Breast epithelium (tissue), 4 donors: ENCODE measurements at regions not wholly inside any gene's neighbourhood (a gene's known extent, or its start where the extent isn't known, plus 50 kb on each side); places are given as distances from the start of the nearest gene placed in this dataset.

Source experiments
- DNase-seq, 2 donors: peaks; one replicate each; pipeline ENCODE4 v3.0.0-alpha.2; 2019; ENCODE audit warnings: low spot score in 2 of 2
- H3K27ac ChIP-seq, 2 donors: fragments of 200-600 bp; sonication (generic) in 1 of 2; one replicate each; pipeline ENCODE4 v1.5.1; 2016 to 2019; ENCODE audit warnings: mild to moderate bottlenecking in 1 of 2
- H3K27me3 ChIP-seq, 2 donors: fragments of 200-600 bp; sonication (generic) in 1 of 2; one replicate each; pipeline versions ENCODE4 v1.5.1 to v1.6.0; 2017 to 2019; ENCODE audit warnings: control low read depth in 1 of 2, mild to moderate bottlenecking in 1 of 2
- H3K36me3 ChIP-seq: fragments of 200-600 bp; one replicate; pipeline ENCODE4 v1.5.1; 2019
- H3K4me1 ChIP-seq, 2 donors: fragments of 200-600 bp; sonication (generic); one replicate each; pipeline ENCODE4 v1.5.1; 2016 to 2019; ENCODE audit warnings: control low read depth in 1 of 2
- H3K4me3 ChIP-seq, 3 donors: fragments of 200-600 bp; sonication (generic); 1 replicate in 2 of 3; 2 replicates in 1 of 3; pipeline ENCODE4 v1.5.1; 2016 to 2019; ENCODE audit warnings: mild to moderate bottlenecking in 3 of 3, moderate library complexity in 2 of 3
- H3K9me3 ChIP-seq, 2 donors: fragments of 200-600 bp; sonication (generic) in 1 of 2; one replicate each; pipeline ENCODE4 v1.5.1; 2016 to 2019; ENCODE audit warnings: control low read depth in 1 of 2
- CTCF ChIP-seq, 3 donors: fragments of 450-650 bp; IDR thresholded peaks; one replicate each; pipeline ENCODE4 v1.5.1; 2016 to 2017; ENCODE audit warnings: antibody characterized with exemption in 3 of 3, mild to moderate bottlenecking in 3 of 3, moderate library complexity in 3 of 3
- POLR2A ChIP-seq: fragments of 450-650 bp; IDR thresholded peaks from one replicate; pipeline ENCODE4 v1.6.1; 2016; ENCODE audit warnings: antibody characterized with exemption, mild to moderate bottlenecking, moderate library complexity
- POLR2AphosphoS5 ChIP-seq, 3 donors: sonication (generic); formaldehyde crosslinking; IDR thresholded peaks; one replicate each; pipeline ENCODE4 v1.6.1; 2017; ENCODE audit warnings: antibody characterized with exemption in 3 of 3
- intact Hi-C: fragments of 100-400 bp; cut with DNase I; formaldehyde crosslinking; loops from one replicate; pipeline ENCODE4 v1.15.1; 2023; ENCODE audit warnings: low total_unique reads

- TF ChIP-seq POLR2A (no peak), CTCF (IDR thresholded peaks at IDR 0.05) (no peak), POLR2AphosphoS5 (IDR thresholded peaks at IDR 0.05) (no peak)
- intact Hi-C loops = loop anchor here (10.0 kb wide), 1 partner anchor 252 kb away; no protein-coding TSS in a partner anchor
- Histone ChIP-seq H3K27ac (no peak overlapping the region), H3K4me1 (no peaks in the 10 kb centered on the region), H3K27me3 (no peaks in the 10 kb centered on the region), H3K9me3 (no peaks in the 10 kb centered on the region), H3K36me3 (no peaks in the 10 kb centered on the region), H3K4me3 (no peak overlapping the region)
- DNase-seq = no peak
Measured at GRCh38 chr11:70736461-70736860, 338.1 kb downstream of the CTTN start.

- no peak for DNase-seq
- Histone ChIP-seq H3K4me3 (no peak overlapping the region), H3K27ac (no peak overlapping the region), H3K9me3 (no peaks in the 10 kb centered on the region), H3K36me3 (no peaks in the 10 kb centered on the region), H3K4me1 (no peaks in the 10 kb centered on the region), H3K27me3 (no peaks in the 10 kb centered on the region)
- no peak for TF ChIP-seq POLR2A
- TF ChIP-seq POLR2AphosphoS5 (IDR thresholded peaks at IDR 0.05) = no peak
- no peak for TF ChIP-seq CTCF (IDR thresholded peaks at IDR 0.05)
- intact Hi-C loops = loop anchor here (10.0 kb wide), 1 partner anchor 252 kb away; no protein-coding TSS in a partner anchor
Measured at GRCh38 chr11:70736937-70737640, 338.8 kb downstream of the CTTN start.

- TF ChIP-seq CTCF (IDR thresholded peaks at IDR 0.05) = no peak
- no peak for TF ChIP-seq POLR2A
- no peak for TF ChIP-seq POLR2AphosphoS5 (IDR thresholded peaks at IDR 0.05)
Measured at GRCh38 chr11:70737816-70738630, 339.7 kb downstream of the CTTN start.

GRCh38 chr11:70738661-70739060 lies 340.3 kb downstream of the CTTN start:
- Histone ChIP-seq H3K27me3 (no peaks in the 10 kb centered on the region), H3K27ac (no peak overlapping the region), H3K4me1 (no peaks in the 10 kb centered on the region), H3K9me3 (no peaks in the 10 kb centered on the region), H3K4me3 (no peak overlapping the region), H3K36me3 (no peaks in the 10 kb centered on the region)
- intact Hi-C loops = loop anchor here (10.0 kb wide), 1 partner anchor 254 kb away; no protein-coding TSS in a partner anchor
- TF ChIP-seq CTCF (IDR thresholded peaks at IDR 0.05) (no peak), POLR2AphosphoS5 (IDR thresholded peaks at IDR 0.05) (no peak), POLR2A (no peak)
- DNase-seq = no peak

More at GRCh38 chr11:70737816-70738630, 339.7 kb downstream of the CTTN start:
- H3K36me3 ChIP-seq = no peaks in the 10 kb centered on the region
- H3K27me3 ChIP-seq = no peaks in the 10 kb centered on the region
- no peaks in the 10 kb centered on the region for H3K9me3 ChIP-seq
- H3K4me3 ChIP-seq = no peak overlapping the region
- no peaks in the 10 kb centered on the region for H3K4me1 ChIP-seq
- no peak overlapping the region for H3K27ac ChIP-seq
- DNase-seq = no peak
- intact Hi-C loops = loop anchor here (10.0 kb wide), 1 partner anchor 253 kb away; no protein-coding TSS in a partner anchor

- TF ChIP-seq POLR2A = no peak
- TF ChIP-seq POLR2AphosphoS5 (IDR thresholded peaks at IDR 0.05) = no peak
- no peak for TF ChIP-seq CTCF (IDR thresholded peaks at IDR 0.05)
- intact Hi-C loops = loop anchor here (10.0 kb wide), 1 partner anchor 254 kb away; no protein-coding TSS in a partner anchor
Measured at GRCh38 chr11:70739091-70739490, 340.8 kb downstream of the CTTN start.

More at GRCh38 chr11:70739091-70739490, 340.8 kb downstream of the CTTN start:
- Histone ChIP-seq H3K27ac (no peak overlapping the region), H3K4me3 (no peak overlapping the region), H3K27me3 (no peaks in the 10 kb centered on the region), H3K36me3 (no peaks in the 10 kb centered on the region), H3K9me3 (no peaks in the 10 kb centered on the region), H3K4me1 (no peaks in the 10 kb centered on the region)
- no peak for DNase-seq
